Stomach (tissue), 8 donors: ENCODE measurements at regions not wholly inside any gene's neighbourhood (a gene's known extent, or its start where the extent isn't known, plus 50 kb on each side); places are given as distances from the start of the nearest gene placed in this dataset.

ENCODE experiments used
- DNase-seq, 2 donors: peaks; one replicate each; pipeline versions ENCODE4 v3.0.0 to v3.0.0-alpha.2; 2013 to 2019
- H3K27ac ChIP-seq, 5 donors: fragments of 200-600 bp in 4 of 5; sonication (generic) in 4 of 5; one replicate each; pipeline ENCODE4 v1.5.1; 2013 to 2019; ENCODE audit warnings: mild to moderate bottlenecking in 1 of 5, moderate library complexity in 1 of 5
- H3K27me3 ChIP-seq, 3 donors: fragments of 200-600 bp; sonication (generic); one replicate each; pipeline ENCODE4 v1.5.1; 2017 to 2019; ENCODE audit warnings: mixed run types in 1 of 3
- H3K36me3 ChIP-seq, 4 donors: fragments of 200-600 bp; sonication (generic); 1 replicate in 3 of 4; 2 replicates in 1 of 4; pipeline ENCODE4 v1.5.1; 2016 to 2019
- H3K4me1 ChIP-seq, 4 donors: fragments of 200-600 bp; sonication (generic); one replicate each; pipeline ENCODE4 v1.5.1; 2016 to 2019
- H3K4me3 ChIP-seq, 4 donors: fragments of 200-600 bp; sonication (generic) in 3 of 4; one replicate each; pipeline ENCODE4 v1.5.1; 2016 to 2019; ENCODE audit warnings: mild to moderate bottlenecking in 1 of 4
- H3K9me3 ChIP-seq, 4 donors: fragments of 200-600 bp; sonication (generic); one replicate each; pipeline ENCODE4 v1.5.1; 2016 to 2019
- EP300 ChIP-seq: sonication (generic); formaldehyde crosslinking; IDR thresholded peaks from one replicate; pipeline ENCODE4 v1.6.1; 2017; ENCODE audit warnings: antibody characterized with exemption
- POLR2A ChIP-seq, 4 donors: fragments of 450-650 bp; IDR thresholded peaks; one replicate each; pipeline ENCODE4 v1.6.1; 2016; ENCODE audit warnings: antibody characterized with exemption in 4 of 4, control low read depth in 2 of 4, mild to moderate bottlenecking in 1 of 4, moderate library complexity in 1 of 4
- POLR2AphosphoS5 ChIP-seq, 3 donors: sonication (generic); formaldehyde crosslinking; IDR thresholded peaks; one replicate each; pipeline ENCODE4 v1.6.1; 2016; ENCODE audit warnings: antibody characterized with exemption in 3 of 3
- WGBS, 5 donors: extraction: QIAGEN DNeasy Blood & Tissue Kit in 3 of 5; methylation state at CpG; one replicate each; pipeline versions ENCODE4 v1.1.5 to v1.1.7; 2013 to 2018; 5-methylcytosine and 5-hydroxymethylcytosine counted together
- intact Hi-C: fragments of 100-400 bp; cut with DNase I; formaldehyde crosslinking; loops from one replicate; pipeline ENCODE4 v1.15.1; 2023; ENCODE audit warnings: low total_unique reads
- TF ChIP-seq, protein P1 (sequence below), 7 experiments: fragments of 450-650 bp in 4 of 7; fragments of 200-600 bp in 3 of 7; sonication (generic) in 3 of 7; IDR thresholded peaks; one replicate each; pipeline ENCODE4 v1.5.1; 2016 to 2019; ENCODE audit warnings: antibody characterized with exemption in 7 of 7, control low read depth in 2 of 7, mild to moderate bottlenecking in 1 of 7
- donor health status: healthy with polysubstance abuse.
- donor health status: Bipolar disorder and iron deficiency.
- donor health status: healthy.

DNA sequence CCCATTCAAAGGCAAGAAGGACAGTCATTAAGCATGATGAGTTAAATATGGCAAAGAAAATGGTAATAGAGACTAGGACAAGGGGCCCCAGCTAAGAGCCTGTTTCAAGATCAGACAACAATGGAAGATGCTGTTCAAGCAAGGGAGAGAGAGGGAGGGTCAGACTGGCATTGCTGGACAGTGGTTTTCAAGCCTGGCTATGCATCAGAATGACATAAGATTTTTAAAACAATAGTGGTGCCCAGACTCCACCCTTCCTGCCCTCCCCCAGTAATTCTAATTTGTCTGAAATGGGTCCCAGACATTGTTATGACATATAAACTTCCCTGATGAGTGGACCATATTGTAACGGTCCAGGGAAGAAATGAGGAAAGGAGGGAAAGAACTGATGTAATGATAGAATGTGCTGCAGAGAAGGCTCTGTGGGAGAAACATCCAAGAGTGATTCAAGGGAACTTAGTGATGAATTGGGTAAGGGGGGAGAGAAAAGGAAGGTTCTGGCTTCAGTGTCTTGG is 112.9 kb upstream of the TRIB2 start:
- Histone ChIP-seq H3K27ac (no peak overlapping the region), H3K4me1 (peaks cover 0 to 16% (median 6%) of the 10 kb centered on the region in 4 donors), H3K4me3 (no peak overlapping the region), H3K27me3 (no peaks in the 10 kb centered on the region), H3K9me3 (no peaks in the 10 kb centered on the region), H3K36me3 (no peaks in the 10 kb centered on the region)
- TF ChIP-seq POLR2AphosphoS5 (IDR thresholded peaks at IDR 0.05) (no peak), POLR2A (IDR thresholded peaks at IDR 0.05) (no peak), EP300 (no peak)
- TF ChIP-seq, protein P1, sequence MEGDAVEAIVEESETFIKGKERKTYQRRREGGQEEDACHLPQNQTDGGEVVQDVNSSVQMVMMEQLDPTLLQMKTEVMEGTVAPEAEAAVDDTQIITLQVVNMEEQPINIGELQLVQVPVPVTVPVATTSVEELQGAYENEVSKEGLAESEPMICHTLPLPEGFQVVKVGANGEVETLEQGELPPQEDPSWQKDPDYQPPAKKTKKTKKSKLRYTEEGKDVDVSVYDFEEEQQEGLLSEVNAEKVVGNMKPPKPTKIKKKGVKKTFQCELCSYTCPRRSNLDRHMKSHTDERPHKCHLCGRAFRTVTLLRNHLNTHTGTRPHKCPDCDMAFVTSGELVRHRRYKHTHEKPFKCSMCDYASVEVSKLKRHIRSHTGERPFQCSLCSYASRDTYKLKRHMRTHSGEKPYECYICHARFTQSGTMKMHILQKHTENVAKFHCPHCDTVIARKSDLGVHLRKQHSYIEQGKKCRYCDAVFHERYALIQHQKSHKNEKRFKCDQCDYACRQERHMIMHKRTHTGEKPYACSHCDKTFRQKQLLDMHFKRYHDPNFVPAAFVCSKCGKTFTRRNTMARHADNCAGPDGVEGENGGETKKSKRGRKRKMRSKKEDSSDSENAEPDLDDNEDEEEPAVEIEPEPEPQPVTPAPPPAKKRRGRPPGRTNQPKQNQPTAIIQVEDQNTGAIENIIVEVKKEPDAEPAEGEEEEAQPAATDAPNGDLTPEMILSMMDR (IDR thresholded peaks at IDR 0.05): no peak
- intact Hi-C loops: no loop called here
- no peak for DNase-seq
- 59 to 76% (median 67%) methylated on average over 1 of the region's 1 CpG for WGBS, 5 donors

DNA sequence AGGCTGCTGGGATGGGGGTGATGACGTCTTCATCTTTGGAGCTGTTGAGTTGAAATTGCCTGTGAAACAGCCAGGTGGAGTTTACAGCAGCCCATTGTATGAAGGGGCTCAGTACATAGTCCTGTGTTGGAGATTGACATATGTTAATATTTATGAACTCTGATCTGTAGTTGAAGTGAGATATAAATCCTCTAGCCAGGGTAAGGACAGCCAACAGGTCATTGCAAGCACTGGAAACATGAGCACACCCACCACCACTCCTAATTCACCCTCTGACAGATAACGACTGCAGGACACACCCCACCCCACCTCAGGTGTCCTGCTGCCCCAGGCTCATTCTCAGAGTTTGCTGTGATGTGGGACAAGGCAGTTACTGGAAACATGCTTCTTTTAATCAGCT is 112.4 kb upstream of the TRIB2 start:
- H3K27ac ChIP-seq: no peak overlapping the region
- H3K9me3 ChIP-seq: no peaks in the 10 kb centered on the region
- H3K27me3 ChIP-seq: no peaks in the 10 kb centered on the region
- intact Hi-C loops: no loop called here
- DNase-seq: peak in 1 of 2 donors; percentile 23
- WGBS, 5 donors: 40 to 70% (median 50%) methylated on average over 2 of the region's 2 CpGs
- TF ChIP-seq, protein P1 (IDR thresholded peaks at IDR 0.05): no peak
- TF ChIP-seq POLR2AphosphoS5 (IDR thresholded peaks at IDR 0.05) (no peak), EP300 (no peak)
- H3K4me1 ChIP-seq: peaks cover 0 to 16% (median 6%) of the 10 kb centered on the region in 4 donors
- H3K36me3 ChIP-seq: no peaks in the 10 kb centered on the region
- no peak overlapping the region for H3K4me3 ChIP-seq

DNA sequence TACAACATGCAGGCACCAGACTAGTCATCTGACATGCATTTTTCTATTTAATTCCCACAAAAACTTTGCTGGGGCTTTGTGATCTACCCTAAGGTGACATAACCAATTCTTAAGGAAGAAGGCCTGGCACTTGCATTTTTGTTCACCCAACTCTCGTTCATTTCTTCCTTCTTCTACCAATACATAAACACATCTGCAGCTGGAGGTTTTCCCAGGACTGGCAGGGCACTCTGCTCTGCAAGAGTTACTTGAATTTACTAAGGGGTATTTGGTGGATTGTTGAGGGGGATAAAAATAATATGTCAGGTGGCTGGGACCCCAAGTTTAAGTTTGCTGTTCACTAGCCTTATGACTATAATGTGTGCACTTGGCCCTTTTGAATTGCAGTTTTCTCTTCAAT is 111.4 kb upstream of the TRIB2 start:
- H3K27ac ChIP-seq: no peak overlapping the region
- peaks cover 0 to 16% (median 6%) of the 10 kb centered on the region in 4 donors for H3K4me1 ChIP-seq
- no peaks in the 10 kb centered on the region for H3K36me3 ChIP-seq
- H3K9me3 ChIP-seq: no peaks in the 10 kb centered on the region
- no peak overlapping the region for H3K4me3 ChIP-seq
- TF ChIP-seq POLR2AphosphoS5 (IDR thresholded peaks at IDR 0.05) (no peak), POLR2A (IDR thresholded peaks at IDR 0.05) (no peak), EP300 (no peak)
- TF ChIP-seq, protein P1 (IDR thresholded peaks at IDR 0.05): no peak
- intact Hi-C loops: no loop called here
- 61 to 73% (median 67%) methylated on average over 1 of the region's 1 CpG for WGBS, 5 donors
- H3K27me3 ChIP-seq: no peaks in the 10 kb centered on the region
- DNase-seq: no peak

DNA sequence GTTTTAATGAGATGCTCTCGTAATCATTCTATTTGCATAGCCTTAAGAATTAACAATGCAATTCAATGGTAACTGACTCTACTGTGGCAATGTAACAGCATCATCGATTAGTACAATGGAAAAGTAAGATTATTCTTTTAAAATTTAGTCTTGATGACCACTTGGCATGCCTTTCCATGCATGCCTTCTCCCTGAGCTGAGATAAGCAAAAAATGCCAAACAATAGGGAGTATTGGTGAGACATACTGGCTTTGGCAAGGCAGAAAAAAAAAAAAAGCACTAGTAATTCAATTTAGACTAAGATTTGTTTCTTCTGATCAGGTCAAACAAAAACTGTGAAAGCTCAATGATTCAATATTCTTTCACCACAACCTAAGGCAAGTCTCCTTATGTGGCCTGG is 110.8 kb upstream of the TRIB2 start:
- H3K4me1 ChIP-seq: peaks cover 0 to 16% (median 6%) of the 10 kb centered on the region in 4 donors
- H3K4me3 ChIP-seq: no peak overlapping the region
- WGBS, 5 donors: 38 to 68% (median 43%) methylated on average over 2 of the region's 2 CpGs
- intact Hi-C loops: no loop called here
- no peak overlapping the region for H3K27ac ChIP-seq
- H3K9me3 ChIP-seq: no peaks in the 10 kb centered on the region
- H3K27me3 ChIP-seq: no peaks in the 10 kb centered on the region
- no peaks in the 10 kb centered on the region for H3K36me3 ChIP-seq
- no peak for DNase-seq
- TF ChIP-seq EP300: no peak
- TF ChIP-seq, protein P1 (IDR thresholded peaks at IDR 0.05): no peak
- no peak for TF ChIP-seq POLR2A (IDR thresholded peaks at IDR 0.05)
- TF ChIP-seq POLR2AphosphoS5 (IDR thresholded peaks at IDR 0.05): no peak
